Right lobe of liver (tissue), 6 donors: ENCODE measurements at regions not wholly inside any gene's neighbourhood (a gene's known extent, or its start where the extent isn't known, plus 50 kb on each side); places are given as distances from the start of the nearest gene placed in this dataset.
A peak's percentile ranks its signal among the peaks of the same experiment; 100 is the strongest.

ENCODE experiments used
- ATAC-seq, 4 donors: fragments of 200-7000 bp; cut with Tn5 transposase; one replicate each; pipeline ENCODE4 v1.9.1; 2020; ENCODE audit warnings: mild to moderate bottlenecking in 4 of 4, moderate library complexity in 4 of 4
- DNase-seq, 3 donors: peaks; one replicate each; pipeline ENCODE4 v3.0.0-alpha.2; 2020
- H3K27ac ChIP-seq, 3 donors: fragments of 200-600 bp; one replicate each; pipeline ENCODE4 v1.8.0; 2022
- H3K27me3 ChIP-seq, 2 donors: fragments of 200-600 bp; one replicate each; pipeline ENCODE4 v1.8.0; 2022
- H3K36me3 ChIP-seq, 4 donors: fragments of 200-600 bp; sonication (generic) in 1 of 4; one replicate each; pipeline versions ENCODE4 v1.5.1 to v1.8.0; 2017 to 2022; ENCODE audit warnings: control low read depth in 1 of 4
- H3K4me1 ChIP-seq, 4 donors: fragments of 200-600 bp; sonication (generic) in 1 of 4; one replicate each; pipeline versions ENCODE4 v1.5.1 to v1.8.0; 2017 to 2022; ENCODE audit warnings: control low read depth in 1 of 4
- H3K4me3 ChIP-seq, 3 donors: fragments of 200-600 bp; one replicate each; pipeline ENCODE4 v1.8.0; 2022
- H3K9me3 ChIP-seq, 4 donors: fragments of 200-600 bp; sonication (generic) in 1 of 4; one replicate each; pipeline versions ENCODE4 v1.5.1 to v1.8.0; 2017 to 2022; ENCODE audit warnings: control low read depth in 1 of 4
- POLR2A ChIP-seq: fragments of 450-650 bp; IDR thresholded peaks from one replicate; pipeline ENCODE4 v1.6.1; 2017; ENCODE audit warnings: antibody characterized with exemption, mild to moderate bottlenecking
- WGBS: methylation state at CpG from one replicate; pipeline ENCODE4 v1.1.6; 2018; ENCODE audit warnings: low coverage, low lambda C conversion rate; ENCODE audit not compliant: insufficient coverage; ENCODE audit errors: missing lambda C conversion rate; 5-methylcytosine and 5-hydroxymethylcytosine counted together
- intact Hi-C, 2 donors: fragments of 100-400 bp; cut with DNase I; formaldehyde crosslinking; loops; one replicate each; pipeline versions ENCODE4 v1.11.2 to v1.14.1; 2022
- TF ChIP-seq, protein P1 (sequence below), 4 donors: fragments of 200-600 bp in 3 of 4; fragments of 450-650 bp in 1 of 4; IDR thresholded peaks; one replicate each; pipeline versions ENCODE4 v1.5.1 to v1.8.0; 2016 to 2022; ENCODE audit warnings: antibody characterized with exemption in 4 of 4, mild to moderate bottlenecking in 2 of 4
- donor health status: DM: no; HTN: yes; CAD: no.
- donor health status: DM: no; HTN: no; CAD: no.
- donor health status: DM: no; HTN: no; CAD: no.
- donor health status: DM: no; HTN: yes; CAD: no.
- donor health status: DM: no; HTN: yes; CAD: no.

DNA sequence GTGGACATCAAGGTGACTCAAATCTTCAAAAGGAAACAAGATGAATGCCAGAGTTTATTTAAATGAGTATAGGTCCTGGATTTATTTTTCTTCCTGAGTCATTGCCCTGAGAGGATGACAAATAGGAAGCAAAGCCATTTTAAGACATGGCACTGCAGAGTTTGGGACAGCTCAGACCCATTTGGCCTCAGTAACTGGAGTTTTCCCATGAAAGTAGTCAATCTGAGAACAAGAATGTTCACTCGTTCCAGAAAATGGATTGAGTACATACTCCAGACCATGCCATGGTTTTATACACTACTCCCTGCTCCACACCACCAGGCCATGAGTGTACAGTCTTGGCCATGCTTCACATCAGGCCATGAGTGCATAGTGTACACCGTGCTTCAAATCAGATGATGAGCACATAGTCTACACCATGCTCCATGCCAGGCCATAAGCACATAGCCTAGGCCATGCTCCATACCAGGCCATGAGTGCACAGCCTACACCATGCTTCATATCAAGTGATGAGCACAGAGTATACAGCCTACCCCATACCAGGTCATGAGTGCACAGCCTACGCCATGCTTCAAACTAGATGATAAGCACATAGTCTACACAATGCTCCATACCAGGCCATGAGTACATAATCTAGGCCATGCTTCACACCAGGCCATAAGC is 202.4 kb downstream of the FBXO15 start:
- H3K27ac ChIP-seq: no peak overlapping the region
- intact Hi-C loops: no loop called here
- no peak overlapping the region for H3K4me3 ChIP-seq
- DNase-seq (no peak), ATAC-seq (peak in 1 of 4 donors; percentile 30)
- H3K27me3 ChIP-seq: no peaks in the 10 kb centered on the region
- TF ChIP-seq, protein P1, sequence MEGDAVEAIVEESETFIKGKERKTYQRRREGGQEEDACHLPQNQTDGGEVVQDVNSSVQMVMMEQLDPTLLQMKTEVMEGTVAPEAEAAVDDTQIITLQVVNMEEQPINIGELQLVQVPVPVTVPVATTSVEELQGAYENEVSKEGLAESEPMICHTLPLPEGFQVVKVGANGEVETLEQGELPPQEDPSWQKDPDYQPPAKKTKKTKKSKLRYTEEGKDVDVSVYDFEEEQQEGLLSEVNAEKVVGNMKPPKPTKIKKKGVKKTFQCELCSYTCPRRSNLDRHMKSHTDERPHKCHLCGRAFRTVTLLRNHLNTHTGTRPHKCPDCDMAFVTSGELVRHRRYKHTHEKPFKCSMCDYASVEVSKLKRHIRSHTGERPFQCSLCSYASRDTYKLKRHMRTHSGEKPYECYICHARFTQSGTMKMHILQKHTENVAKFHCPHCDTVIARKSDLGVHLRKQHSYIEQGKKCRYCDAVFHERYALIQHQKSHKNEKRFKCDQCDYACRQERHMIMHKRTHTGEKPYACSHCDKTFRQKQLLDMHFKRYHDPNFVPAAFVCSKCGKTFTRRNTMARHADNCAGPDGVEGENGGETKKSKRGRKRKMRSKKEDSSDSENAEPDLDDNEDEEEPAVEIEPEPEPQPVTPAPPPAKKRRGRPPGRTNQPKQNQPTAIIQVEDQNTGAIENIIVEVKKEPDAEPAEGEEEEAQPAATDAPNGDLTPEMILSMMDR (IDR thresholded peaks at IDR 0.05): no peak
- no peak for TF ChIP-seq POLR2A
- H3K9me3 ChIP-seq: no peaks in the 10 kb centered on the region
- 80% methylated on average over 1 of the region's 3 CpGs for WGBS
- no peaks in the 10 kb centered on the region for H3K36me3 ChIP-seq
- no peaks in the 10 kb centered on the region for H3K4me1 ChIP-seq

DNA sequence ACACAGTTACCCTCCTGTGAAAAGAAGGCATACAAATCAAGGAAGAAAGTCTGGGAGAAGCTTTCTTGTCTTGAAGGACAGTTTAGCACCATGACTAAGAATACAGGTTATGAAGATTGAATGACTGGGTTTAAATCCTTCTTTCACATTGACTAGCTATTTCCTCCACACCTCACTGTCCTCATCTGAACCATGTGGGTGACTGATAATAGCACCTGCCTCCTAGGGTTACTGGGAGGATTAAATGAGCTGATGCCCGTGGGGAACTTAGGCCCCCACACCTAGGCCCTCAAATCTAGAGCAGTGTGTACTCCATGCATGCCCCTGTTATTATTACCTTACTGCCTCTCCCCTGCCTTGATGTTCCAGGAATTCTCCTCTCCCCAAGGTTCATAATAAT is 202.9 kb downstream of the FBXO15 start:
- DNase-seq (no peak), ATAC-seq (no peak)
- Histone ChIP-seq H3K4me1 (no peaks in the 10 kb centered on the region), H3K4me3 (no peak overlapping the region), H3K9me3 (no peaks in the 10 kb centered on the region), H3K27ac (no peak overlapping the region), H3K27me3 (no peaks in the 10 kb centered on the region), H3K36me3 (no peaks in the 10 kb centered on the region)
- 20% methylated on average over 1 of the region's 1 CpG for WGBS
- TF ChIP-seq, protein P1 (IDR thresholded peaks at IDR 0.05): no peak
- no peak for TF ChIP-seq POLR2A
- intact Hi-C loops: no loop called here

DNA sequence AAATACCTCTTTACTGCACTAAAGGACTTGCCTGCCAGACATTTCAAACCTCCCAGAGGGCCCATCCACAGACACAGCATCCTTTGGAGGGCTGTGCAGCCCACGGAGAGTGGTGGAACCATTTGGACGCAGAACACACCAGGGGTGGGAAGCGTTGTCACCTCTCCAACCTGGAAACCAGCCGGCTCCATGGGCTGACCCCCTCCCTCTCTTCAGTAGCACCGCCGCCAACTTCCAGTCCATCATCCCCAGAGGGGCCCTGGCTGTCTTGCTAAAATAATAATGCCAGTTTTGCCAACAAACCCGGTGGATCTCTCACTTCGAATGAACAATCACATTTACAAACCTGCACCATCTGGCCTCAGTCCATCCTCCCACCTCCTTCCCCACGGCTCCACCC is 203.9 kb downstream of the FBXO15 start:
- intact Hi-C loops: no loop called here
- Histone ChIP-seq H3K27me3 (no peaks in the 10 kb centered on the region), H3K9me3 (no peaks in the 10 kb centered on the region), H3K4me1 (no peaks in the 10 kb centered on the region), H3K4me3 (no peak overlapping the region), H3K36me3 (no peaks in the 10 kb centered on the region), H3K27ac (no peak overlapping the region)
- no peak for TF ChIP-seq POLR2A
- TF ChIP-seq, protein P1 (IDR thresholded peaks at IDR 0.05): no peak
- 46% methylated on average over 2 of the region's 9 CpGs for WGBS
- DNase-seq (no peak), ATAC-seq (no peak)

DNA sequence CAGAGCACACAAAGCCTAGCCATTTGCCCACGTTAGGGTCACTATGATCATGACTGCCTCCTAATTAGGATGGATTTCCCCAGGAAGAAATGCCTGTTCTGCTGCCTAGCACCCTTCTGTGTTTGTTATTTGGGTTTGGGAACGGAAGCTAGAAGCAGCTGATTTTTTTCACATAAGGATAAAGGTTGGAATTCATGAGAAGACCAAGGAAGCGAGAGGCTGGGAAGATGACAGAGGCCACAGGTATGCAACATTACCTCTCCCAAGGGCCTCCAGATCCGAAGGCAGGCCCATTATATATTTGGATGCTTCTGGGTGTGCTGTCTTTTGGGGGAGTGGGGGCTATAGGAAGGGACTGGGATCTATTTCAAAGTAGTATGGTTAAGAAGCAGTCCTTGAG is 204.7 kb downstream of the FBXO15 start:
- intact Hi-C loops: no loop called here
- Histone ChIP-seq H3K27ac (no peak overlapping the region), H3K36me3 (no peaks in the 10 kb centered on the region), H3K4me1 (no peaks in the 10 kb centered on the region), H3K4me3 (no peak overlapping the region), H3K27me3 (no peaks in the 10 kb centered on the region), H3K9me3 (no peaks in the 10 kb centered on the region)
- DNase-seq (no peak), ATAC-seq (no peak)
- 55% methylated on average over 4 of the region's 4 CpGs for WGBS
- TF ChIP-seq, protein P1 (IDR thresholded peaks at IDR 0.05): no peak
- no peak for TF ChIP-seq POLR2A
